Lower leg skin (tissue), 4 donors: ENCODE measurements at regions not wholly inside any gene's neighbourhood (a gene's known extent, or its start where the extent isn't known, plus 50 kb on each side); places are given as distances from the start of the nearest gene placed in this dataset.

Experiments
- DNase-seq, 2 donors: peaks; one replicate each; pipeline ENCODE4 v3.0.0-alpha.2; 2019; ENCODE audit warnings: low spot score in 2 of 2
- H3K4me3 ChIP-seq: fragments of 200-600 bp; sonication (generic); 2 replicates; pipeline ENCODE4 v1.5.1; 2017; ENCODE audit warnings: mild to moderate bottlenecking, low read depth; ENCODE audit not compliant: poor library complexity, severe bottlenecking
- CTCF ChIP-seq, 3 donors: fragments of 450-650 bp; IDR thresholded peaks; one replicate each; pipeline ENCODE4 v1.5.1; 2016; ENCODE audit warnings: antibody characterized with exemption in 3 of 3, mild to moderate bottlenecking in 3 of 3, moderate library complexity in 2 of 3
- POLR2A ChIP-seq, 2 donors: fragments of 450-650 bp; IDR thresholded peaks; one replicate each; pipeline ENCODE4 v1.6.1; 2016 to 2017; ENCODE audit warnings: antibody characterized with exemption in 2 of 2, mild to moderate bottlenecking in 1 of 2, moderate library complexity in 1 of 2
- WGBS, 2 donors: methylation state at CpG; one replicate each; pipeline ENCODE4 v1.1.5; 2018; 5-methylcytosine and 5-hydroxymethylcytosine counted together
- intact Hi-C: fragments of 100-400 bp; cut with DNase I; formaldehyde crosslinking; loops from one replicate; pipeline ENCODE4 v1.15.0; 2023; ENCODE audit warnings: low total_unique reads

- 57 to 58% methylated on average over 3 of the region's 3 CpGs for WGBS, 2 donors
- intact Hi-C loops, result no loop called here
- no peak for TF ChIP-seq CTCF (IDR thresholded peaks at IDR 0.05)
- no peak for TF ChIP-seq POLR2A (IDR thresholded peaks at IDR 0.05)
- no peak for DNase-seq
- no peak overlapping the region for H3K4me3 ChIP-seq
Observed at GRCh38 chr3:17802950-17803349, 60.5 kb upstream of the TBC1D5 start.

- H3K4me3 ChIP-seq, result no peak overlapping the region
- DNase-seq, result no peak
- 79 to 90% methylated on average over 1 of the region's 1 CpG for WGBS, 2 donors
- intact Hi-C loops, result no loop called here
- no peak for TF ChIP-seq CTCF (IDR thresholded peaks at IDR 0.05)
- TF ChIP-seq POLR2A (IDR thresholded peaks at IDR 0.05), result no peak
Observed at GRCh38 chr3:17801131-17801530, 58.7 kb upstream of the TBC1D5 start.

GRCh38 chr3:17800232-17800631 lies 57.8 kb upstream of the TBC1D5 start:
- no peak for TF ChIP-seq CTCF (IDR thresholded peaks at IDR 0.05)
- TF ChIP-seq POLR2A (IDR thresholded peaks at IDR 0.05), result no peak
- no peak overlapping the region for H3K4me3 ChIP-seq

GRCh38 chr3:17799312-17799711 lies 56.9 kb upstream of the TBC1D5 start:
- DNase-seq, result no peak
- 92 to 95% methylated on average over 5 of the region's 5 CpGs for WGBS, 2 donors
- no peak overlapping the region for H3K4me3 ChIP-seq
- TF ChIP-seq POLR2A (IDR thresholded peaks at IDR 0.05), result no peak
- TF ChIP-seq CTCF (IDR thresholded peaks at IDR 0.05), result no peak
- intact Hi-C loops, result no loop called here

More at GRCh38 chr3:17800232-17800631, 57.8 kb upstream of the TBC1D5 start:
- DNase-seq, result no peak
- intact Hi-C loops, result no loop called here
- 92 to 98% methylated on average over 2 of the region's 2 CpGs for WGBS, 2 donors

GRCh38 chr3:17798000-17798399 lies 55.6 kb upstream of the TBC1D5 start:
- no peak overlapping the region for H3K4me3 ChIP-seq
- TF ChIP-seq CTCF (IDR thresholded peaks at IDR 0.05) (no peak), POLR2A (IDR thresholded peaks at IDR 0.05) (no peak)
- no peak for DNase-seq
- intact Hi-C loops, result no loop called here

- intact Hi-C loops, result no loop called here
- no peak overlapping the region for H3K4me3 ChIP-seq
- no peak for DNase-seq
- 63 to 67% methylated on average over 3 of the region's 3 CpGs for WGBS, 2 donors
- TF ChIP-seq POLR2A (IDR thresholded peaks at IDR 0.05) (no peak), CTCF (IDR thresholded peaks at IDR 0.05) (no peak)
Observed at GRCh38 chr3:17795711-17796110, 53.3 kb upstream of the TBC1D5 start.
